Stimulated activated CD8-positive, alpha-beta memory T cell treated with anti-CD3 and anti-CD28 coated beads, Interleukin-12 subunit alpha, Interleukin-12 subunit beta, amount 100 ng/mL, for 24 hours (primary cell): ENCODE measurements at regions not wholly inside any gene's neighbourhood (a gene's known extent, or its start where the extent isn't known, plus 50 kb on each side); places are given as distances from the start of the nearest gene placed in this dataset.

Experiments used
- DNase-seq: peaks from one replicate; pipeline ENCODE4 v3.0.0-alpha.2; 2020; ENCODE audit errors: extremely low read depth

GRCh38 chr17:74080656-74081582 is 122.6 kb upstream of the RPL38 start:
- no peak for DNase-seq

- DNase-seq = no peak
Observed at GRCh38 chr17:74082886-74083285, 120.6 kb upstream of the RPL38 start.

GRCh38 chr17:74083321-74083720 is 120.2 kb upstream of the RPL38 start:
- no peak for DNase-seq

- DNase-seq = no peak
Observed at GRCh38 chr17:74085434-74085833, 118.0 kb upstream of the RPL38 start.

- DNase-seq = no peak
Observed at GRCh38 chr17:74087002-74087585, 116.4 kb upstream of the RPL38 start.

- no peak for DNase-seq
Observed at GRCh38 chr17:74088285-74088933, 115.1 kb upstream of the RPL38 start.

- DNase-seq = no peak
Observed at GRCh38 chr17:74088934-74089329, 114.5 kb upstream of the RPL38 start.

- DNase-seq = no peak
Observed at GRCh38 chr17:74089380-74089779, 114.1 kb upstream of the RPL38 start.

GRCh38 chr17:74089869-74090464 is 113.5 kb upstream of the RPL38 start:
- no peak for DNase-seq

- no peak for DNase-seq
Observed at GRCh38 chr17:74094651-74095050, 108.8 kb upstream of the RPL38 start.

- DNase-seq = no peak
Observed at GRCh38 chr17:74096456-74096855, 107.0 kb upstream of the RPL38 start.

- DNase-seq = no peak
Observed at GRCh38 chr17:74097450-74098135, 105.9 kb upstream of the RPL38 start.

- no peak for DNase-seq
Observed at GRCh38 chr17:74098136-74099024, 105.1 kb upstream of the RPL38 start.

GRCh38 chr17:74099442-74100340 is 103.8 kb upstream of the RPL38 start:
- no peak for DNase-seq

- no peak for DNase-seq
Observed at GRCh38 chr17:74104921-74105320, 98.6 kb upstream of the RPL38 start.

GRCh38 chr17:74107107-74107506 is 96.4 kb upstream of the RPL38 start:
- no peak for DNase-seq

- no peak for DNase-seq
Observed at GRCh38 chr17:74108126-74108705, 95.3 kb upstream of the RPL38 start.

GRCh38 chr17:74110467-74110866 is 93.0 kb upstream of the RPL38 start:
- DNase-seq = no peak

- no peak for DNase-seq
Observed at GRCh38 chr17:74113326-74113725, 90.2 kb upstream of the RPL38 start.
